GM12865 (cell line): ENCODE measurements at regions not wholly inside any gene's neighbourhood (a gene's known extent, or its start where the extent isn't known, plus 50 kb on each side); places are given as distances from the start of the nearest gene placed in this dataset.
A peak's percentile ranks its signal among the peaks of the same experiment; 100 is the strongest.

Experiments used
- DNase-seq: peaks from one replicate; pipeline ENCODE4 v3.0.0; 2010; ENCODE audit warnings: low read depth
- H3K4me3 ChIP-seq: 2 replicates; pipeline ENCODE4 v1.5.1; 2011; ENCODE audit warnings: mild to moderate bottlenecking, low read depth, low read length, control low read depth
- TF ChIP-seq, protein P1 (sequence below): IDR thresholded peaks from 2 replicates; pipeline ENCODE4 v1.5.1; 2011; ENCODE audit warnings: low read length, control low read depth, low read depth, inconsistent platforms; ENCODE audit not compliant: insufficient read depth; ENCODE audit errors: missing control alignments

- TF ChIP-seq, protein P1, sequence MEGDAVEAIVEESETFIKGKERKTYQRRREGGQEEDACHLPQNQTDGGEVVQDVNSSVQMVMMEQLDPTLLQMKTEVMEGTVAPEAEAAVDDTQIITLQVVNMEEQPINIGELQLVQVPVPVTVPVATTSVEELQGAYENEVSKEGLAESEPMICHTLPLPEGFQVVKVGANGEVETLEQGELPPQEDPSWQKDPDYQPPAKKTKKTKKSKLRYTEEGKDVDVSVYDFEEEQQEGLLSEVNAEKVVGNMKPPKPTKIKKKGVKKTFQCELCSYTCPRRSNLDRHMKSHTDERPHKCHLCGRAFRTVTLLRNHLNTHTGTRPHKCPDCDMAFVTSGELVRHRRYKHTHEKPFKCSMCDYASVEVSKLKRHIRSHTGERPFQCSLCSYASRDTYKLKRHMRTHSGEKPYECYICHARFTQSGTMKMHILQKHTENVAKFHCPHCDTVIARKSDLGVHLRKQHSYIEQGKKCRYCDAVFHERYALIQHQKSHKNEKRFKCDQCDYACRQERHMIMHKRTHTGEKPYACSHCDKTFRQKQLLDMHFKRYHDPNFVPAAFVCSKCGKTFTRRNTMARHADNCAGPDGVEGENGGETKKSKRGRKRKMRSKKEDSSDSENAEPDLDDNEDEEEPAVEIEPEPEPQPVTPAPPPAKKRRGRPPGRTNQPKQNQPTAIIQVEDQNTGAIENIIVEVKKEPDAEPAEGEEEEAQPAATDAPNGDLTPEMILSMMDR = no peak
- no peak for DNase-seq
- no peak overlapping the region for H3K4me3 ChIP-seq
Observed at GRCh38 chr2:22729466-22729865, 655.5 kb upstream of the KLHL29 start.

- no peak overlapping the region for H3K4me3 ChIP-seq
- TF ChIP-seq, protein P1 = no peak
- DNase-seq = no peak
Observed at GRCh38 chr2:22734373-22735045, 650.5 kb upstream of the KLHL29 start.

- H3K4me3 ChIP-seq = no peak overlapping the region
- no peak for DNase-seq
- TF ChIP-seq, protein P1 = peak; percentile 2
Observed at GRCh38 chr2:22737144-22737543, 647.8 kb upstream of the KLHL29 start.

DNA sequence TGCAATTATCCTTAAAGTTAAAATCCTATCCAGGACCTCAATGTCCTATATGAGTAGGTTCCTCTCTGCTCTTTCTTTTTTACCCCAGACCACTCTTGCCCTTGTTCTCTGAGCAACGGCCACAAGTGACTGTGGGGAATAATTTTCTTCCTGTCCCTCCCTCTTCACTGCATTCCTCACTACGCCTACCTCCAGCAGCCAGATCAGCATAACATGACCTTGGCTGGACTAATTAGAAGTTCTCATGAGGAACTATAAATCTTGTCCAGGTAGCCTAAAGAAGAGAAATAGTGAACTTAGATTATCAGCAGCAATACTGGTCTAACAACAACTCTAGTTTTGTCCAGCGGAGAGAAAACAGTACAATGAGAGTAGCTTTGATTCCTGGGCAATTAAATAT is 643.8 kb upstream of the KLHL29 start:
- no peak overlapping the region for H3K4me3 ChIP-seq
- TF ChIP-seq, protein P1 = no peak
- DNase-seq = no peak

DNA sequence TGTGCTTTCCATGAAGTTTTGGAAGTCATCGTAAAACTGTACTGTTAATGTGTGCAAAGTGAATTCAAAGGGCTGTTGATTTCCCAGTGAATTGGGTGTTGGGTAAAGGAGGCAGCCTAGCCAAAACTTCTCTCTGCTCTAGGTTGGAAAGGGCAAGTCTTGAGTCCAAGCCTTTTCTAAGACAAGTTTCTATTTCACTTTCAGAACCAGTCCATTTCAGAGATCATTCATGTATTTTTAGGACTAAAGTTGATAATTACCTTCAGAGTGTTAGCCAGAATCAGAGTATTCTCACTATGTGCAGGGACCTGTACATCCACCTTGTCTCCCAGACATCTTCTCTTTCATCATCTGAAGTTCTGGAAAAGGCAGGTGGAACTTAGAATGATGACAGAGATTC is 636.1 kb upstream of the KLHL29 start:
- no peak for DNase-seq
- TF ChIP-seq, protein P1 = no peak
- H3K4me3 ChIP-seq = no peak overlapping the region

- DNase-seq = no peak
- no peak overlapping the region for H3K4me3 ChIP-seq
- TF ChIP-seq, protein P1 = no peak
Observed at GRCh38 chr2:22753476-22753875, 631.5 kb upstream of the KLHL29 start.
